GM12872 (cell line): ENCODE measurements at regions not wholly inside any gene's neighbourhood (a gene's known extent, or its start where the extent isn't known, plus 50 kb on each side); places are given as distances from the start of the nearest gene placed in this dataset.

ENCODE experiments used
- TF ChIP-seq, protein P1 (sequence below): IDR thresholded peaks from 3 replicates; pipeline ENCODE4 v1.5.1; 2011; ENCODE audit warnings: low read depth, mild to moderate bottlenecking, low read length, moderate library complexity; ENCODE audit not compliant: insufficient read depth

DNA sequence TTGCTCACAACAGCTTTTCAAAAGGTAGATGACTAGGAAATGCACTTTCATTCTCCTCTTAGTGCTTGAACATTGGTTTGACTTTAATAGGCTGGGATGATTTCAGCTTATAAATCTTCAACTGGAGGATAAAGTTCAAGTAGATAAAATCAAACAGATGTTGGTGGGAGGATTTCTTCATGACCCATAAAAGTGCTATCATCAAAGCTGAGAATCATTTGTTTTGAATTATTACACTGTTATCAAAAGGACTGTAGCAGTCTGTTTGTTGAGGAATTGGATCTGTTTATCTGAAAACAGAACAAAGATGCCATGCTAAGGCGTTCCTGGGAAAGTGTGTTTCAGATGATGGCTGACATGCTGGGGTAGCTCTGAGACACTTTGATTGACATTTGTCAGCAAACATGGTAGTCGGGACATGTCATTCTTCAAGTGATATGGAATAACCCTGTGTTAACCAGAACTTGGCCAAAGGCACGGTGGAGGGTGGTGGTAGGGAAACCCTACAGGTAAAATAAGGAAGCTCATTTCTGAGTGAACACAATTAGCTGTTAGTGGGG is 304.0 kb upstream of the PITX2 start:
- TF ChIP-seq, protein P1, sequence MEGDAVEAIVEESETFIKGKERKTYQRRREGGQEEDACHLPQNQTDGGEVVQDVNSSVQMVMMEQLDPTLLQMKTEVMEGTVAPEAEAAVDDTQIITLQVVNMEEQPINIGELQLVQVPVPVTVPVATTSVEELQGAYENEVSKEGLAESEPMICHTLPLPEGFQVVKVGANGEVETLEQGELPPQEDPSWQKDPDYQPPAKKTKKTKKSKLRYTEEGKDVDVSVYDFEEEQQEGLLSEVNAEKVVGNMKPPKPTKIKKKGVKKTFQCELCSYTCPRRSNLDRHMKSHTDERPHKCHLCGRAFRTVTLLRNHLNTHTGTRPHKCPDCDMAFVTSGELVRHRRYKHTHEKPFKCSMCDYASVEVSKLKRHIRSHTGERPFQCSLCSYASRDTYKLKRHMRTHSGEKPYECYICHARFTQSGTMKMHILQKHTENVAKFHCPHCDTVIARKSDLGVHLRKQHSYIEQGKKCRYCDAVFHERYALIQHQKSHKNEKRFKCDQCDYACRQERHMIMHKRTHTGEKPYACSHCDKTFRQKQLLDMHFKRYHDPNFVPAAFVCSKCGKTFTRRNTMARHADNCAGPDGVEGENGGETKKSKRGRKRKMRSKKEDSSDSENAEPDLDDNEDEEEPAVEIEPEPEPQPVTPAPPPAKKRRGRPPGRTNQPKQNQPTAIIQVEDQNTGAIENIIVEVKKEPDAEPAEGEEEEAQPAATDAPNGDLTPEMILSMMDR: no peak

DNA sequence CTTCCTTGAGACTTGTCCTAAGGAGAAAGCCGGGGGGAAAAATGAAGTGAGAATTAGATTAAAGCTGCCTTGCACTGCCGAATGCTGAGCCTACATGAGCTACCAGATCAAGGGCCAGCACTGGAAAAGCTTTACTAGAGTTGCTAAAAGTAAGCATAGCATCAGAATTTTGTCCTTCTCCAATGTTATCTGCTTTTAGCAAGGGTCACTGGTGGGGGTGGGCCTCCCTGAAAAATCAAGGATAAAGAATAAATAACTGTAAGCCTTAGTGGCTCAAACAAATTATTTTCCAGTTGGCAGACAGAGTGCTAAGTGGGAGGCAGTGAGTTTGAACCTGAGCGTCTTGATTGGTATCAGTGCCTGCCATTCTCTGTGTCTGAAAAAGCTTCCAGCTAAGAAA is 310.5 kb upstream of the PITX2 start:
- TF ChIP-seq, protein P1: no peak

DNA sequence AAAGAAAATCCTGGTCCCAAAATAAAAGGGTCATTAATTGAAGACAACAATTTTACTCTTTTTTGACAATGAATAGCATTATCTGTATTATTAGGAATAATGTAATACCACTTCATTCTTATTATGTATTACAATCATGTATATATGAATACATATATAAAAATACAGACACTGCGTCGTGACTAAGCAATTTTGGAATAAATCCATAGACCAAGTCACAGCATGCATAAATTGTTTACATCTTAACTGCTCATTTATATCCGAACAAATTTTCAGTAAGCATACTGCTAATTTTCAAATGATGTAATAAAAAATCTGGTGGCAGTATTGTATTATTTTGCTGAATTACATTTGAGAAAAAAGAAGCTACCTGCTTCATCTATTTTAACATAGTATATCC is 321.6 kb upstream of the PITX2 start:
- TF ChIP-seq, protein P1: no peak

DNA sequence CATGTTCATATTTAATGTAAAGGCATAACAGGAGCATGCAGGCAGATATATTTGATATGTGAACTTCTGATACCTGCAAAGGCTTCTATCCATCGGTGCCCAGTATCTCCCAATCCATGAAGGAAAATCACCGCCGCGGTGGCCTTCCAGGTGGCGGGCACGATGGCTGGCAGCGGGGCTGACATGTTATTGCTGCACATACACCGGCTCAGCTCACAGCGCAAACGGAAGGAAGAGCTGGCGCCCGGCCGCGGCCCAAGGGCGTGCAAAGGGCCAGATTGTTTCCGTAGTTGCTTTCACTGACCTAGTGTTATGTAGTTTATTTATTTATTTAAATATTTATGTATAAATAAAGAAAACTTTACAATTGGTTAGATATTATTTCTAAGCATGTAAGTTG is 322.7 kb upstream of the PITX2 start:
- TF ChIP-seq, protein P1: no peak

DNA sequence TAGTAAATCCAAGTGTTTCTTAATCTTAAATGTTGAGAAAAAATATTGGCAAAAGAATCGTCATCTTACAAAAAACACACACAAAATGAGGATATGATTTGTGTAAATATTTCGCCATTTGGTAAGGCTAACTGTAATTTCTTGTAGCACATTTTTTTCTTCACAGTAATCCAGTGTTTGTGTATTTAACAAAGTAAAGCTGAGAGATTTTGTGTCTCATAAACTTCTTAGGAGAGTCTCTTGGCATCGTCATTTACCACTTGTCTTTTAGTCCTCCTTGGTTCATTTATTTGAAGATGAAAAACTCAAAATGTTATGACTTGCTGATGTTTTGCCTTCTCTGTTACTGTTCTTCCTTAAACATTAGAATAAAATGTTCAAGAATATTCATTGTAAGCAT is 326.7 kb upstream of the PITX2 start:
- TF ChIP-seq, protein P1: no peak

DNA sequence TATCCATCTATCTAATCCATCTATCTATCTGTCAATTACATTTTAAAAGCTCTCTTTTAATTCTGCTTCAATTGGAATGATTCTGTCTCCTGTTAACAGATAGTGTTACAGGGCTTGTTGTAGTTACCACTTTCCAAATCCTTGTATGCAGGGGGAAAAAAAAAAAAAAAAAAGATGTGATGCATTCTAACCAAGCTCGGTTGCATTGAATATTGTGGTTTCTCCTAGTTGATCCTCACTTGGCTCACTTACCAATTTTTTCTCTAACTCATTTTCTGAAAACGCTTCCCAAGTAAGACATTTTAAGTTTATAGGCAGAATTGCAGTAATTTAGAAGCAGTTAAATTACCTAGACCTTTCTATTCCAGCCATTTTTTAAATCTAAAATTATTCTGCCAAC is 327.9 kb upstream of the PITX2 start:
- TF ChIP-seq, protein P1: no peak

DNA sequence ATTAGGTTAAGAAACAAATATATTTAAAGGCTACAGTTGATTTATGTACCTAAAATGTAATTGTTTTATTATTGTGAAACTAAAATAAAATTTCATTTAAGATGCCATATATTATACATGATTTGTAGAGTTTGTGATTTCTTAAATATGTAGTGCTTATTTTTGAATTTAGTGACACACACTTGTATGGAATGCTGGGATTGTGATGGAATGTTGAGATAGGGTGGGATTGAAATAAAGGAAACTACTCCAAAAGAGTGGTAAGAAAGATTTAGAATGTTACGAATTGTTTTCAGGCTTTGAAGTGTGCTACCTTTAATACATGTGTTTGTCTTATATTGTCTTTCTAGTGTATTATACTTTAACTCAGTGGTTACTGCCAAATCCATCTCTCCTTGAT is 330.3 kb upstream of the PITX2 start:
- TF ChIP-seq, protein P1: no peak
